GM10266 (cell line): ENCODE measurements at regions not wholly inside any gene's neighbourhood (a gene's known extent, or its start where the extent isn't known, plus 50 kb on each side); places are given as distances from the start of the nearest gene placed in this dataset.

Experiments used
- DNase-seq: peaks from one replicate; pipeline ENCODE4 v3.0.0; 2012; ENCODE audit errors: extremely low spot score
- TF ChIP-seq, protein P1 (sequence below): IDR thresholded peaks from 2 replicates; pipeline ENCODE4 v1.5.1; 2012; ENCODE audit warnings: mild to moderate bottlenecking, low read depth; ENCODE audit not compliant: control insufficient read depth, insufficient read depth; ENCODE audit errors: missing control alignments

DNA sequence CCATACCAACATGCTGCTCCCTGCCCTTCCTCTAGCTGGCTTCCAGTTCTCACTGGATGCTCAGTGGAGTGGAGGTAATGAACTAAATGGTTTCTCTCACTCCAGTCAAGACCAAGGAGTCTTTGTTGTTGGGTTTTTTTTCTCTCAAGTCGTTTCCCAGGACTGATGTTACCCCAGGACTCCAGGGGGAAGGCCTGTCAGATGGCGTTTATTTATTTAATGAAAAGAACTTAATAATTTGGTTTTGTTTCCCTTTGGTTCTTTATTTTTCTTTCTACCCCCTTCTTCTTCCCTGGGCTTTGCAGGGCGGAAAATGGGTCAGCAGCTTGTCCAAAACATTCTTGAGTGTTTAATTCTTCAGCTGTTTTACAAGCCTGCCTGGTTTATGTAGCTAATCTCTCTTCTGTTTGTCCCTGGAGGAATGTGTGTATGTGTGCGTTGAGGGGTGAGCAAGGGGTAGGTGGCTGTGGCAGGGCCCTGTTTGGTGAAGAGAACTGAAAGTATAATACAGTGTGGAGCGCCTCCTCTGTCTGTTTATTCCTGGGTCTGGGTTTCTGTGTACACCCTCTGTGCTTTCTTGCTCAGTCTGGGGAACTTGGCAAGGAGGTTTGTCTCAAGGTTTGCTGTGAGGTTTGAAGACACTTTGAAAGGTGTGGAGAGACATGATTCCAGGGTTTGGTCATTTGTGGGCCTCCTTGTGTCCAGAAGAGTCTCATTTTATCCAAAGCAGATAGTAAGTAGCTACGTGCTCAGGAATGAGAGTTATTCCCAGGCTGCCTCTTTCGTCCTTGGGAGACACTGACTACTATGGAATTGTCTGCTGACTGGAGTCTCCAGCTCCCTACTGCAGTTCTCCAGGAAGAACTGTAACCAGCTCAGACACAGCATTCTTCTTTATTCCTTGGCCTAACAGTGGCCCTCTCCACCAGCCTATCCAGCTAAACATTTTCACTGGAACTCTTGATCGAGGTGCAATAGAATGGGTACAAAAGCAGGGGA lies 175.5 kb downstream of the ADAMTS15 start:
- no peak for DNase-seq
- TF ChIP-seq, protein P1, sequence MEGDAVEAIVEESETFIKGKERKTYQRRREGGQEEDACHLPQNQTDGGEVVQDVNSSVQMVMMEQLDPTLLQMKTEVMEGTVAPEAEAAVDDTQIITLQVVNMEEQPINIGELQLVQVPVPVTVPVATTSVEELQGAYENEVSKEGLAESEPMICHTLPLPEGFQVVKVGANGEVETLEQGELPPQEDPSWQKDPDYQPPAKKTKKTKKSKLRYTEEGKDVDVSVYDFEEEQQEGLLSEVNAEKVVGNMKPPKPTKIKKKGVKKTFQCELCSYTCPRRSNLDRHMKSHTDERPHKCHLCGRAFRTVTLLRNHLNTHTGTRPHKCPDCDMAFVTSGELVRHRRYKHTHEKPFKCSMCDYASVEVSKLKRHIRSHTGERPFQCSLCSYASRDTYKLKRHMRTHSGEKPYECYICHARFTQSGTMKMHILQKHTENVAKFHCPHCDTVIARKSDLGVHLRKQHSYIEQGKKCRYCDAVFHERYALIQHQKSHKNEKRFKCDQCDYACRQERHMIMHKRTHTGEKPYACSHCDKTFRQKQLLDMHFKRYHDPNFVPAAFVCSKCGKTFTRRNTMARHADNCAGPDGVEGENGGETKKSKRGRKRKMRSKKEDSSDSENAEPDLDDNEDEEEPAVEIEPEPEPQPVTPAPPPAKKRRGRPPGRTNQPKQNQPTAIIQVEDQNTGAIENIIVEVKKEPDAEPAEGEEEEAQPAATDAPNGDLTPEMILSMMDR = no peak

DNA sequence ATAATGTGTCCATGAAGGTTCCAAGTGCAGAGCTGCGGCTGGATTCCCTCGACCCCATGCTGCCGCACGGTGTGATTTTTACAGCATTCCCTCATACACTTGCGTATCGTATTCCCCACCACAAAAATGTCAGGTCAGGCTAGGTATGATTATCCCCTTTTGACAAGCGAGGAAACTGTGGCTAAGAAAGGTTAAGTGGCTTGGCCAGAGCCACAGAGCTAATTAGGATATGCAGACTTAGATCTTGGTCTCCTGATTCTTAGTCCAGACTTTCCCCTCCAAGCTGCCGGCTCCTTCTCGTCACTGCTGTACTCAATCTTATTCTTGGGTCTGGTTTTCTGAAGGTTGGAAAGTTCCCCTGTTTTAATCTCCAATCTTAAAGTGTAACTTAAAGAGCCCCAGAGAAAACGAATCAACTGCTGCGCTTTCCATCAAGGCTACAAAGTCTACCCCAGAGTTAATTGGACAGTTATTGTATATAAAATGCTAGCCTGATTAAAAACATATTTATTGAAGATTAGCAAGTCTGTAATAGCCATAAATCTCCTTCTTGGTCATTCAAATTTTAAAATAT lies 176.6 kb downstream of the ADAMTS15 start:
- DNase-seq = no peak
- TF ChIP-seq, protein P1 = no peak

DNA sequence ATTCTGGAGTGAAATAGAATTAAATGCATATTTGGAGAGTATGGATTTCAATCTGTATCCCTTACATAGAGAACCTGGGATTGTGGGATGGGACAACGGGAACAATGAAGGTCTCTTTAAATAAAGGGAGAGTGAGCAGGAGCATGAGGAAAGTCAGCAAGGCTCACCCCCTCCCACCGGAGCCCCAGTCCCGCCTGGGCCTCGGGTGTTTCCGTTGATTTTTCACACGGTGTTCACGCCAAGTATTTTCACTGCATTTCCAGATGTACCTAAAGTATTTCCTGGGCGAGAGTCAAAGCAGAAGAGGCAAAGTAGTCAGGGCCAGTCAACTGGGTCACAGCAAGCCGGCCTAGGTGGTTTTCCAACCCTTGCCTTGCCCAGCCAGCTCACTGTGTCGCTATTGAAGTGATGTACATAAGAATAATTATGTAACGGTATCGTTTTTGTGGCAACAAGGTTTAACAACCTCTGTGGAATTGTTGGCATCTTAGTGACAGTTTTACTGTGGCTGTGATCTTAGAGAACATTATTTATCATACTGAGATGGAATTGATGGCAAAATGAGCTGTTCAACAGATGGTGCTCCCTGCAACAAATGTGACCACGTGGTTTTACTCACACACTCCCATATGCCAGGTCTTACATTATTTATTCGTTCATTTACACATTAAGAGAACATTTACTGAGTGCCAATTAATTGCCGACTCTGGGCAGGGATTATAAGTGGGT lies 177.3 kb downstream of the ADAMTS15 start:
- TF ChIP-seq, protein P1 = no peak
- no peak for DNase-seq

DNA sequence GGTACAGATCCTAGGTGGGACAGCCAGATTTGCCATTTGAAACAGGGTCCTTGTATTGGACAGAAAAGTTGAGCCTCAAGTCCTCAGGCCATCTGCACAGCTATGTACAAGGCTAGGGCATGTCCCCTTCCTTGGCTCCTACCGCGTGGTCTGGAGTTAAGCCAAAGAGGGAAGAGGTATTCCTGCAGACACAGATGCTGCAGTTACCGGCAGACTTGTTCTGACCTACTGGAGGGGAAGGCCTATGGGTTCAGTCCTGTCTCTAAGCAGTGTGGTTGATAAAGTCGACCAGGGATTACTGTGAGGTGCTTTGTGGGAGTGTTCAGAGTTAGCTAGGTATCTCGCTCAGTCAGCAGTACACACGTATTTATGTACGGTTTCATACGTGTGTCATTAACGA lies 180.6 kb downstream of the ADAMTS15 start:
- DNase-seq = no peak
- TF ChIP-seq, protein P1 = no peak

DNA sequence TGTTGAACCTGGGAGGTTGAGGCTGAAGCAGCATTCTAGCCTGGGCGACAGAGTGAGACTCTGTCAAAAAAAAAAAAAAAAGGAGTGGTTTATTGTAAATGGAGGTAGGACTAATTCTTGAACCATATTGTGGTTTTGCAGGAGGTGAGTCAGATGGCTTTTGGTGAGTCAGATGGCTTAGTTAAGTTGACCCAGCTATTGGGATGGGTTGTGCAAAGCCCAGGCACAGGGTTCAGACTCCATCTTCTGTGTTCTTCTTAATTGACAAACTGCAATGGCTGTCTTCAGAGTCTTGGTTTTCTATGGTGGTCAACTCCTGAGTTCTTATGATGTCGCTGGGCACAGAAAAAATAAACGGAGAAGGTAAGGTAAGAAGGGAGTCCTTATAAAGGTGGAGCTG lies 182.7 kb downstream of the ADAMTS15 start:
- TF ChIP-seq, protein P1 = no peak
- no peak for DNase-seq

DNA sequence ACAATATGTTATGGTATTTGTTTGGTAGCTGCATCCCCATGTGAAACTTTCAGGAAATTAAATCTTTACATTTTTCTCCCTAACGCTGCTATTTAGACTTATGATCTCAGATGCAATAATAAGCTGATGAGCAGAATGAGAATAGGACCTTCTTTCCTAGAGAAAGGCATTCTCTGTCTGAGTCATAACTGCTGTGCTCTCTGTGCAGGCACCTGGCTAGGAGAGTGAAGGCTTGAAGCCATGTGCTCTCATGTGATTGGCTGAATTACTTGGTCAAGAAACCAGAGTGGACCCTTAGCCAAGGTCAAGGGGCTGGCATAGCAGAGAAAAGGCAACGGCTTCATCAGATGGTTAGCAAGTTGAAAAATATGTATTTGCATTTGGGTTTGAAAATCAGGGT lies 185.0 kb downstream of the ADAMTS15 start:
- no peak for DNase-seq
- TF ChIP-seq, protein P1 = no peak
